ENCODE measurements at regions not wholly inside any gene's neighbourhood (a gene's known extent, or its start where the extent isn't known, plus 50 kb on each side); places are given as distances from the start of the nearest gene placed in this dataset.

GRCh38 chr3:117150628-117151027 lies 441.0 kb downstream of the TUSC7 start:
- no peak overlapping the region for H3K27ac ChIP-seq (ENCODE audit: extremely low read depth, low read depth, low read length)
- TF ChIP-seq NCOA6 (IDR thresholded peaks at IDR 0.05) (no peak), MTA3 (IDR thresholded peaks at IDR 0.05; ENCODE audit: borderline replicate concordance) (no peak), NCOA2 (IDR thresholded peaks at IDR 0.05; ENCODE audit: partially characterized antibody in 2 of 2) (no peak), ZNF280B (CRISPR knock-in tag; IDR thresholded peaks at IDR 0.05) (no peak), E2F4 (CRISPR knock-in tag; IDR thresholded peaks at IDR 0.05; ENCODE audit: low read depth) (no peak), HNRNPUL1 (IDR thresholded peaks at IDR 0.05; ENCODE audit: low read length) (no peak), HDAC3 (IDR thresholded peaks at IDR 0.05; ENCODE audit: borderline replicate concordance, partially characterized antibody) (no peak), HDAC2 (IDR thresholded peaks at IDR 0.05) (no peak)
- H4K20me1 ChIP-seq (replicated peaks; ENCODE audit: control insufficient read depth, insufficient read depth, low read length): no peaks in the 10 kb centered on the region
- H3K27me3 ChIP-seq (ENCODE audit: control insufficient read depth in 2 of 2, insufficient read depth in 2 of 2, low read length in 2 of 2): no peaks in the 10 kb centered on the region
- H3K9me3 ChIP-seq (replicated peaks; ENCODE audit: control insufficient read depth, insufficient read depth, low read depth, low read length): no peaks in the 10 kb centered on the region
- no peaks in the 10 kb centered on the region for H3K79me2 ChIP-seq (ENCODE audit: control insufficient read depth, insufficient read depth, low read length)
- 0% methylated on average over 3 of the region's 3 CpGs for WGBS (ENCODE audit: insufficient coverage, low coverage, missing lambda C conversion rate)
- intact Hi-C loops (cut with micrococcal nuclease): no loop called here
- ATAC-seq: no peak
- BruUV-seq (replicated peaks): no TSS peak
- H3K4me2 ChIP-seq (ENCODE audit: insufficient read depth, low read length): no peak overlapping the region
- H3K9me1 ChIP-seq (ENCODE audit: control insufficient read depth, insufficient read depth, low read length): no peaks in the 10 kb centered on the region
- no peak overlapping the region for H3K4me3 ChIP-seq
- ChIA-PET POLR2A (no interaction called here), CTCF (ENCODE audit: low intra/inter-chr PET ratio) (no interaction called here)
- DNase-seq (ENCODE audit: extremely low read depth in 1 of 4, low spot score in 3 of 4): no peak
- H3K9ac ChIP-seq (ENCODE audit: insufficient read depth in 1 of 2, low read depth in 2 of 2, low read length in 2 of 2): no peak overlapping the region
- FAIRE-seq: no peak
- no peak overlapping the region for H2AFZ ChIP-seq (ENCODE audit: low read depth, low read length)
- no peaks in the 10 kb centered on the region for H3K36me3 ChIP-seq (ENCODE audit: control insufficient read depth, insufficient read depth, low read length)
- no peaks in the 10 kb centered on the region for H3K4me1 ChIP-seq (replicated peaks in 1 of 2; ENCODE audit: control insufficient read depth in 2 of 2, insufficient read depth in 2 of 2, low read length in 2 of 2)
- in situ Hi-C loops (cut with MboI): no loop called here

Measured in K562 (cell line).